Left lung (tissue), 4 donors: ENCODE measurements at regions not wholly inside any gene's neighbourhood (a gene's known extent, or its start where the extent isn't known, plus 50 kb on each side); places are given as distances from the start of the nearest gene placed in this dataset.

Experiments used
- ATAC-seq: fragments of 200-7000 bp; cut with Tn5 transposase; one replicate; pipeline ENCODE4 v1.9.1; 2020; ENCODE audit warnings: moderate library complexity
- DNase-seq, 4 donors: peaks; one replicate each; pipeline ENCODE4 v3.0.0-alpha.2; 2013 to 2020
- H3K27ac ChIP-seq, 2 donors: fragments of 200-600 bp; sonication (generic) in 1 of 2; one replicate each; pipeline versions ENCODE4 v1.5.0 to v1.8.0; 2020 to 2021
- H3K27me3 ChIP-seq, 2 donors: fragments of 200-600 bp; sonication (generic) in 1 of 2; one replicate each; pipeline versions ENCODE4 v1.5.0 to v1.8.0; 2020 to 2021
- H3K36me3 ChIP-seq, 2 donors: fragments of 200-600 bp; sonication (generic) in 1 of 2; one replicate each; pipeline versions ENCODE4 v1.5.0 to v1.8.0; 2020 to 2021
- H3K4me1 ChIP-seq, 2 donors: fragments of 200-600 bp; one replicate each; pipeline ENCODE4 v1.8.0; 2021
- H3K4me3 ChIP-seq, 2 donors: fragments of 200-600 bp; sonication (generic) in 1 of 2; one replicate each; pipeline versions ENCODE4 v1.5.0 to v1.8.0; 2020 to 2021; ENCODE audit warnings: mild to moderate bottlenecking in 1 of 2
- H3K9me3 ChIP-seq, 2 donors: fragments of 200-600 bp; sonication (generic) in 1 of 2; one replicate each; pipeline versions ENCODE4 v1.5.0 to v1.8.0; 2020 to 2021
- CTCF ChIP-seq, 2 donors: fragments of 200-600 bp; sonication (generic) in 1 of 2; IDR thresholded peaks; one replicate each; pipeline versions ENCODE4 v1.5.0 to v1.8.0; 2021; ENCODE audit warnings: antibody characterized with exemption in 2 of 2
- intact Hi-C, 2 donors: fragments of 100-400 bp; cut with DNase I; formaldehyde crosslinking; loops; one replicate each; pipeline versions ENCODE4 v1.11.2 to v1.14.2; 2022
- donor health status: DM: no; HTN: yes; CAD: no.
- donor health status: DM: no; HTN: no; CAD: no.

- Histone ChIP-seq H3K36me3 (no peaks in the 10 kb centered on the region), H3K27ac (no peak overlapping the region), H3K4me1 (no peaks in the 10 kb centered on the region), H3K9me3 (no peaks in the 10 kb centered on the region), H3K4me3 (no peak overlapping the region), H3K27me3 (no peaks in the 10 kb centered on the region)
- DNase-seq, result no peak
- intact Hi-C loops, result no loop called here
- ATAC-seq, result no peak
- no peak for TF ChIP-seq CTCF (IDR thresholded peaks at IDR 0.05)
Measured at GRCh38 chr4:31026256-31026655, 306.1 kb downstream of the PCDH7 start.

- no peaks in the 10 kb centered on the region for H3K4me1 ChIP-seq
- no peak for TF ChIP-seq CTCF (IDR thresholded peaks at IDR 0.05)
- H3K36me3 ChIP-seq, result no peaks in the 10 kb centered on the region
- no peak overlapping the region for H3K27ac ChIP-seq
- H3K4me3 ChIP-seq, result no peak overlapping the region
- H3K9me3 ChIP-seq, result no peaks in the 10 kb centered on the region
- H3K27me3 ChIP-seq, result no peaks in the 10 kb centered on the region
- ATAC-seq, result no peak
- no peak for DNase-seq
- intact Hi-C loops, result no loop called here
Measured at GRCh38 chr4:31034550-31034949, 314.4 kb downstream of the PCDH7 start.

GRCh38 chr4:31035761-31036160 is 315.6 kb downstream of the PCDH7 start:
- Histone ChIP-seq H3K27me3 (no peaks in the 10 kb centered on the region), H3K27ac (no peak overlapping the region), H3K36me3 (no peaks in the 10 kb centered on the region), H3K9me3 (no peaks in the 10 kb centered on the region), H3K4me1 (no peaks in the 10 kb centered on the region), H3K4me3 (no peak overlapping the region)
- TF ChIP-seq CTCF (IDR thresholded peaks at IDR 0.05), result no peak
- DNase-seq, result no peak
- intact Hi-C loops, result no loop called here
- ATAC-seq, result no peak

GRCh38 chr4:31037703-31038102 is 317.5 kb downstream of the PCDH7 start:
- intact Hi-C loops, result no loop called here
- no peak for DNase-seq
- Histone ChIP-seq H3K9me3 (no peaks in the 10 kb centered on the region), H3K4me1 (no peaks in the 10 kb centered on the region), H3K27me3 (no peaks in the 10 kb centered on the region), H3K27ac (no peak overlapping the region), H3K36me3 (no peaks in the 10 kb centered on the region), H3K4me3 (no peak overlapping the region)
- no peak for TF ChIP-seq CTCF (IDR thresholded peaks at IDR 0.05)
- no peak for ATAC-seq

GRCh38 chr4:31039382-31039781 is 319.2 kb downstream of the PCDH7 start:
- no peak for TF ChIP-seq CTCF (IDR thresholded peaks at IDR 0.05)
- Histone ChIP-seq H3K4me1 (no peaks in the 10 kb centered on the region), H3K36me3 (no peaks in the 10 kb centered on the region), H3K4me3 (no peak overlapping the region), H3K27me3 (no peaks in the 10 kb centered on the region), H3K9me3 (no peaks in the 10 kb centered on the region), H3K27ac (no peak overlapping the region)
- DNase-seq (no peak), ATAC-seq (no peak)
- intact Hi-C loops, result no loop called here
